ENCODE measurements at regions not wholly inside any gene's neighbourhood (a gene's known extent, or its start where the extent isn't known, plus 50 kb on each side); places are given as distances from the start of the nearest gene placed in this dataset.

GRCh38 chr5:4001758-4002533 lies 406.3 kb downstream of the IRX1 start:
- no peak for ATAC-seq
- 38 to 53% methylated on average over 4 to 8 of the region's 10 CpGs for WGBS, 2 donors (ENCODE audit: low coverage in 1 of 2)
- Histone ChIP-seq H3K9me3 (no peaks in the 10 kb centered on the region), H3K27me3 (no peaks in the 10 kb centered on the region), H3K4me1 (no peaks in the 10 kb centered on the region), H3K4me3 (no peak overlapping the region), H3K36me3 (no peaks in the 10 kb centered on the region), H3K27ac (no peak overlapping the region)
- no peak for TF ChIP-seq POLR2AphosphoS5 (IDR thresholded peaks at IDR 0.05)
- no peak for TF ChIP-seq EP300 (IDR thresholded peaks at IDR 0.05)
- TF ChIP-seq CTCF (IDR thresholded peaks at IDR 0.05), result no peak
- TF ChIP-seq POLR2A (IDR thresholded peaks at IDR 0.05), result no peak

DNA sequence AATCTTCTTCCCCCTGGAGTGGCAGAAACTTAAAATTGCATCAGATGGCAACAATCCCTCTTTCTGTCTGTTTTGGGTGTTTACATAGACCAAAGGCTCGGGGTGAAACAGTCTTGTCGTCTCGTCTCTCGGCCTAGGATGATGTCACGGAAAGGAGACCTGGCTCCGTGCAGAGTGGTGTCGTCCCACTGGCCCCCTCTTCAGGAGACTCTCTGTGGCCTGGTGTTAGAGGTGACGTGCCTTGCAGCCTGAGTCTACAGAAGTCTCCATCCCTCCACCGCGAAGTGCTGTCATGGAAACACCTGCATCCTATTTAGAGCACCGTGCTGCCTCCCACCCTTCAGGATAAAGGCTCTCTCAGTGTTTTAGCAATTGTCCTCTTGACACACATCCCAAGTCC lies 409.7 kb downstream of the IRX1 start:
- TF ChIP-seq CTCF (IDR thresholded peaks at IDR 0.05) (no peak), POLR2AphosphoS5 (IDR thresholded peaks at IDR 0.05) (no peak), POLR2A (IDR thresholded peaks at IDR 0.05) (no peak), EP300 (IDR thresholded peaks at IDR 0.05) (no peak)
- no peak overlapping the region for H3K27ac ChIP-seq
- no peaks in the 10 kb centered on the region for H3K4me1 ChIP-seq
- no peak overlapping the region for H3K4me3 ChIP-seq
- ATAC-seq, result no peak
- H3K9me3 ChIP-seq, result no peaks in the 10 kb centered on the region
- H3K27me3 ChIP-seq, result no peaks in the 10 kb centered on the region
- WGBS, 2 donors (ENCODE audit: low coverage in 1 of 2), result 97% methylated on average over 6 of the region's 11 CpGs; no CpG with 5 or more reads in 1 of the 2 donors
- H3K36me3 ChIP-seq, result no peaks in the 10 kb centered on the region

- 98 to 100% methylated on average over 3 of the region's 3 CpGs for WGBS, 2 donors (ENCODE audit: low coverage in 1 of 2)
- H3K27ac ChIP-seq, result no peak overlapping the region
- H3K27me3 ChIP-seq, result no peaks in the 10 kb centered on the region
- H3K36me3 ChIP-seq, result no peaks in the 10 kb centered on the region
- ATAC-seq, result no peak
- TF ChIP-seq CTCF (IDR thresholded peaks at IDR 0.05) (no peak), POLR2A (IDR thresholded peaks at IDR 0.05) (no peak), EP300 (IDR thresholded peaks at IDR 0.05) (no peak), POLR2AphosphoS5 (IDR thresholded peaks at IDR 0.05) (no peak)
- H3K4me3 ChIP-seq, result no peak overlapping the region
- H3K9me3 ChIP-seq, result no peaks in the 10 kb centered on the region
- no peaks in the 10 kb centered on the region for H3K4me1 ChIP-seq
Observed at GRCh38 chr5:4007001-4007400, 411.4 kb downstream of the IRX1 start.

DNA sequence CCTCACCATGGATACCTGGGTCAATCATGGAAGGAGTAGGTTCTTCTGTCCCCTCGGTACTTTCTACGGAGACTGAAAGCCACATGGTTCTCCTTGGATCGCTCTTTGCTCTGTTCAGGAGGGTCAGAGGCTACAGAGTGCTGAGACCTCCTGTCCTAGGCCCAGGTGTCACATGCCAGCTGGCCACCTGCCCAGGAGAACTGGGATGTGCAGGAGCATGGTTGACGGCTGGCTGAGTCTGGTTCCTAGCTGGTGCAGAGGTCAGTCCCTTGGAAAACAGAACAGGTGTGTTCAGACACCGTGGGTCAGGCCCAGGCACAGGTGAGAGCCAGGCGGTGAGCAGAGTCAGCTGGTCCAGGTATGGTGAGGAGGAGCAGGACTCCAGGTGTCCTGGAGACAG lies 416.3 kb downstream of the IRX1 start:
- no peaks in the 10 kb centered on the region for H3K4me1 ChIP-seq
- H3K27ac ChIP-seq, result no peak overlapping the region
- ATAC-seq, result no peak
- no peaks in the 10 kb centered on the region for H3K9me3 ChIP-seq
- TF ChIP-seq POLR2AphosphoS5 (IDR thresholded peaks at IDR 0.05) (no peak), CTCF (IDR thresholded peaks at IDR 0.05) (no peak), EP300 (IDR thresholded peaks at IDR 0.05) (no peak), POLR2A (IDR thresholded peaks at IDR 0.05) (no peak)
- 90% methylated on average over 3 of the region's 6 CpGs; no CpG with 5 or more reads in 1 of the 2 donors for WGBS, 2 donors (ENCODE audit: low coverage in 1 of 2)
- H3K36me3 ChIP-seq, result no peaks in the 10 kb centered on the region
- H3K27me3 ChIP-seq, result peaks cover 4% of the 10 kb centered on the region
- H3K4me3 ChIP-seq, result no peak overlapping the region
